K562 (cell line): ENCODE measurements at regions not wholly inside any gene's neighbourhood (a gene's known extent, or its start where the extent isn't known, plus 50 kb on each side); places are given as distances from the start of the nearest gene placed in this dataset.

Experiments
- ATAC-seq: fragments of 200-7000 bp; cut with Tn5 transposase; 3 replicates; pipeline ENCODE4 v1.9.1; 2020; ENCODE audit warnings: moderate library complexity
- BruUV-seq: library from RNA; stranded (reverse); fragments of 400-500 nt; replicated peaks from 2 replicates; lab custom pipeline; 2021; lab: Mats Ljungman, UMichigan
- CTCF ChIA-PET: fragments of 300-600 bp; formaldehyde crosslinking; extraction: SDS; loops from one replicate; lab custom pipeline; 2021; ENCODE audit warnings: low intra/inter-chr PET ratio; lab: Yijun Ruan, JAX
- POLR2A ChIA-PET: fragments of 300-600, 350-650 bp; sonication (Branson Sonifier 250); formaldehyde crosslinking; extraction: SDS; loops from one replicate; lab custom pipeline; 2021; ENCODE audit warnings: antibody characterized with exemption, inconsistent platforms; lab: Yijun Ruan, JAX
- DNase-seq, 4 experiments: peaks; one replicate each; pipeline versions ENCODE4 v3.0.0 to v3.0.0-alpha.2; 2011 to 2018; ENCODE audit warnings: low spot score in 3 of 4, mixed read lengths in 3 of 4; ENCODE audit errors: extremely low read depth in 1 of 4
- FAIRE-seq: peaks from 2 replicates; lab custom pipeline; 2011; peaks lifted over from hg19 to GRCh38; lab: Jason Lieb, UNC
- H2AFZ ChIP-seq: 2 replicates; pipeline ENCODE4 v1.6.0; 2011; ENCODE audit warnings: low read depth, low read length, control low read depth, inconsistent platforms
- H3K27ac ChIP-seq: fragments of 200-600 bp; 3 replicates; pipeline ENCODE4 v1.8.0; 2011; ENCODE audit warnings: low read depth, mild to moderate bottlenecking, control low read depth, inconsistent platforms, low read length, moderate library complexity, mixed read lengths; ENCODE audit errors: extremely low read depth
- H3K27me3 ChIP-seq, 2 experiments: fragments of 300-600 bp in 1 of 2; 2 replicates in 1 of 2; 3 replicates in 1 of 2; pipeline versions ENCODE4 v1.6.0 to v1.8.0; 2011; ENCODE audit warnings: inconsistent platforms in 2 of 2, low read length in 2 of 2, mild to moderate bottlenecking in 1 of 2, mixed read lengths in 1 of 2, moderate library complexity in 1 of 2; ENCODE audit not compliant: control insufficient read depth in 2 of 2, insufficient read depth in 2 of 2
- H3K36me3 ChIP-seq: fragments of 300-600 bp; 3 replicates; pipeline ENCODE4 v1.8.0; 2011; ENCODE audit warnings: mild to moderate bottlenecking, low read length, inconsistent platforms; ENCODE audit not compliant: control insufficient read depth, insufficient read depth
- H3K4me1 ChIP-seq, 2 experiments: fragments of 200-600 bp in 1 of 2; replicated peaks in 1 of 2; 2 replicates in 1 of 2; 3 replicates in 1 of 2; pipeline versions ENCODE4 v1.5.1 to v1.8.0; 2011; ENCODE audit warnings: inconsistent platforms in 2 of 2, low read length in 2 of 2, mild to moderate bottlenecking in 1 of 2, mixed read lengths in 1 of 2, moderate library complexity in 1 of 2; ENCODE audit not compliant: control insufficient read depth in 2 of 2, insufficient read depth in 2 of 2
- H3K4me2 ChIP-seq: 2 replicates; pipeline ENCODE4 v1.6.1; 2011; ENCODE audit warnings: low read length, control low read depth, inconsistent platforms, mixed read lengths; ENCODE audit not compliant: insufficient read depth
- H3K4me3 ChIP-seq: fragments of 200-600 bp; sonication (generic), shearing (Covaris generic); 2 replicates; pipeline ENCODE4 v1.5.1; 2016; ENCODE audit warnings: control low read depth, inconsistent platforms
- H3K79me2 ChIP-seq: fragments of 200-600 bp; 3 replicates; pipeline ENCODE4 v1.8.0; 2011; ENCODE audit warnings: low read length, inconsistent platforms; ENCODE audit not compliant: control insufficient read depth, insufficient read depth
- H3K9ac ChIP-seq, 2 experiments: 2 replicates each; pipeline versions ENCODE4 v1.6.0 to v1.6.1; 2011; ENCODE audit warnings: low read depth in 2 of 2, low read length in 2 of 2, control low read depth in 1 of 2, inconsistent platforms in 1 of 2, mild to moderate bottlenecking in 1 of 2, mixed read lengths in 1 of 2; ENCODE audit not compliant: insufficient read depth in 1 of 2
- H3K9me1 ChIP-seq: one replicate; pipeline ENCODE4 v1.6.0; 2011; ENCODE audit warnings: inconsistent platforms, mild to moderate bottlenecking, low read length, moderate library complexity; ENCODE audit not compliant: control insufficient read depth, insufficient read depth
- H3K9me3 ChIP-seq: replicated peaks from 2 replicates; pipeline ENCODE4 v1.5.1; 2011; ENCODE audit warnings: low read depth, low read length, inconsistent platforms; ENCODE audit not compliant: control insufficient read depth, insufficient read depth
- H4K20me1 ChIP-seq: replicated peaks from 2 replicates; pipeline ENCODE4 v1.6.1; 2011; ENCODE audit warnings: low read length, inconsistent platforms, mixed read lengths; ENCODE audit not compliant: control insufficient read depth, insufficient read depth
- ATF2 ChIP-seq: sonication (generic); formaldehyde crosslinking; IDR thresholded peaks from 2 replicates; pipeline ENCODE4 v1.8.1; 2022; ENCODE audit warnings: missing genetic modification reagents
- BRD9 ChIP-seq: fragments of 450-650 bp; IDR thresholded peaks from 2 replicates; pipeline ENCODE4 v1.6.1; 2018; ENCODE audit warnings: low read depth; ENCODE audit not compliant: partially characterized antibody
- CEBPB ChIP-seq: fragments of 450-650 bp; IDR thresholded peaks from 2 replicates; pipeline ENCODE4 v1.6.1; 2016; ENCODE audit warnings: missing genetic modification characterization, missing compliant biosample characterization
- CEBPG ChIP-seq, 3 experiments: fragments of 200-800 bp in 1 of 3; sonication (Bioruptor generic) in 1 of 3; sonication (generic) in 1 of 3; formaldehyde crosslinking in 1 of 3; IDR thresholded peaks in 2 of 3; conservative IDR thresholded peaks in 1 of 3; 2 replicates each; pipeline versions ENCODE4 v1.6.1 to v1.8.0; 2016 to 2022; ENCODE audit warnings: missing compliant biosample characterization in 2 of 3, missing genetic modification characterization in 2 of 3, mild to moderate bottlenecking in 1 of 3, missing genetic modification reagents in 1 of 3
- CHD2 ChIP-seq: IDR thresholded peaks from 2 replicates; pipeline ENCODE4 v1.6.1; 2011; ENCODE audit warnings: low read depth, low read length
- ESRRA ChIP-seq: fragments of 450-650 bp; IDR thresholded peaks from 2 replicates; pipeline ENCODE4 v1.6.1; 2014; ENCODE audit warnings: low read depth, mild to moderate bottlenecking, moderate library complexity, borderline replicate concordance
- FIP1L1 ChIP-seq: fragments of 200-400 bp; formaldehyde crosslinking; IDR thresholded peaks from 2 replicates; pipeline ENCODE4 v1.6.1; 2018; ENCODE audit warnings: mild to moderate bottlenecking, low read depth, low read length; ENCODE audit not compliant: poor library complexity, severe bottlenecking
- MCM5 ChIP-seq: fragments of 450-650 bp; IDR thresholded peaks from 2 replicates; pipeline ENCODE4 v1.6.1; 2016; ENCODE audit warnings: low read depth
- PCBP2 ChIP-seq: fragments of 200-400 bp; formaldehyde crosslinking; IDR thresholded peaks from 2 replicates; pipeline ENCODE4 v1.6.1; 2018; ENCODE audit warnings: low read length, low read depth, mild to moderate bottlenecking, moderate library complexity; ENCODE audit not compliant: poor library complexity, severe bottlenecking
- PML ChIP-seq: IDR thresholded peaks from 2 replicates; pipeline ENCODE4 v1.6.1; 2012; ENCODE audit warnings: low read length, inconsistent platforms
- PTRF ChIP-seq: fragments of 450-650 bp; IDR thresholded peaks from 2 replicates; pipeline ENCODE4 v1.6.1; 2016; ENCODE audit warnings: mild to moderate bottlenecking, missing genetic modification characterization, missing compliant biosample characterization
- RAD21 ChIP-seq, 2 experiments: fragments of 250-450 bp in 1 of 2; fragments of 450-650 bp in 1 of 2; sonication (Bioruptor Pico) in 1 of 2; formaldehyde crosslinking in 1 of 2; IDR thresholded peaks in 1 of 2; conservative IDR thresholded peaks in 1 of 2; 2 replicates each; pipeline versions ENCODE4 v1.4.0 to v1.8.0; 2020 to 2022; ENCODE audit warnings: mild to moderate bottlenecking in 2 of 2, moderate library complexity in 1 of 2
- RBM25 ChIP-seq: fragments of 200-400 bp; formaldehyde crosslinking; IDR thresholded peaks from 2 replicates; pipeline ENCODE4 v1.6.1; 2018; ENCODE audit warnings: low read length, low read depth, moderate library complexity; ENCODE audit not compliant: severe bottlenecking
- SIRT6 ChIP-seq: IDR thresholded peaks from one replicate; pipeline ENCODE4 v1.6.1; 2012; ENCODE audit warnings: low read depth, mild to moderate bottlenecking, control low read depth, inconsistent platforms, low read length, moderate library complexity
- SMAD1 ChIP-seq: fragments of 150-350 bp; IDR thresholded peaks from 2 replicates; pipeline ENCODE4 v1.6.1; 2014; ENCODE audit warnings: low read length, low read depth; ENCODE audit not compliant: partially characterized antibody
- SNRNP70 ChIP-seq: fragments of 200-400 bp; formaldehyde crosslinking; optimal IDR thresholded peaks from 2 replicates; pipeline ENCODE3; 2017; ENCODE audit warnings: low read depth, low read length
- SP1 ChIP-seq: sonication (generic); formaldehyde crosslinking; IDR thresholded peaks from 2 replicates; pipeline ENCODE4 v1.8.1; 2022; ENCODE audit warnings: mild to moderate bottlenecking, missing genetic modification reagents
- TARDBP ChIP-seq: fragments of 450-650 bp; IDR thresholded peaks from 2 replicates; pipeline ENCODE4 v1.6.1; 2016
- U2AF1 ChIP-seq: fragments of 200-400 bp; formaldehyde crosslinking; optimal IDR thresholded peaks from 2 replicates; pipeline ENCODE3; 2017; ENCODE audit warnings: mild to moderate bottlenecking, low read depth, low read length, moderate library complexity
- ZKSCAN1 ChIP-seq: fragments of 150-350 bp; IDR thresholded peaks from 2 replicates; pipeline ENCODE4 v1.6.1; 2016; ENCODE audit warnings: low read depth, low read length
- WGBS: fragments of 100-300 bp; shearing (Covaris generic); methylation state at CpG from one replicate; pipeline ENCODE4 v1.1.6; 2016; ENCODE audit warnings: low coverage, mixed read lengths; ENCODE audit not compliant: insufficient coverage; ENCODE audit errors: missing lambda C conversion rate; 5-methylcytosine and 5-hydroxymethylcytosine counted together
- in situ Hi-C: fragments of 300-500 bp; cut with MboI; formaldehyde crosslinking; loops from 4 replicates; pipeline ENCODE4 v1.15.0; 2018; ENCODE audit warnings: inconsistent platforms, mixed read lengths
- intact Hi-C: fragments of 100-400 bp; cut with micrococcal nuclease; formaldehyde crosslinking; loops from 2 replicates; pipeline ENCODE4 v1.14.2; 2022

GRCh38 chr15:47565949-47566348 lies 151.4 kb upstream of the SEMA6D start:
- no peaks in the 10 kb centered on the region for H3K9me1 ChIP-seq
- H3K4me3 ChIP-seq, result no peak overlapping the region
- ATAC-seq (no peak), DNase-seq (no peak), FAIRE-seq (no peak)
- in situ Hi-C loops, result no loop called here
- no peaks in the 10 kb centered on the region for H3K27me3 ChIP-seq
- no peaks in the 10 kb centered on the region for H3K36me3 ChIP-seq
- H3K4me1 ChIP-seq, result no peaks in the 10 kb centered on the region
- 4% methylated on average over 3 of the region's 3 CpGs for WGBS
- H3K9ac ChIP-seq, result no peak overlapping the region
- no TSS peak for BruUV-seq
- H3K27ac ChIP-seq, result no peak overlapping the region
- H3K9me3 ChIP-seq, result no peaks in the 10 kb centered on the region
- no peak overlapping the region for H2AFZ ChIP-seq
- ChIA-PET POLR2A (no interaction called here), CTCF (no interaction called here)
- H3K4me2 ChIP-seq, result no peak overlapping the region
- intact Hi-C loops, result no loop called here
- no peaks in the 10 kb centered on the region for H4K20me1 ChIP-seq
- TF ChIP-seq SNRNP70, result no peak
- TF ChIP-seq CEBPB (tag), result no peak
- no peak for TF ChIP-seq PCBP2
- TF ChIP-seq ATF2 (CRISPR knock-in tag), result no peak
- TF ChIP-seq CHD2, result no peak
- no peak for TF ChIP-seq ESRRA
- no peak for TF ChIP-seq SP1 (CRISPR knock-in tag)
- no peak for TF ChIP-seq TARDBP
- no peak for TF ChIP-seq U2AF1
- no peak for TF ChIP-seq SMAD1
- no peak for TF ChIP-seq RBM25
- no peak for TF ChIP-seq PTRF (tag)
- no peak for TF ChIP-seq FIP1L1
- TF ChIP-seq RAD21 (CRISPR knock-in tag; conservative IDR thresholded peaks at IDR 0.05 in 1 of 2, IDR thresholded peaks at IDR 0.05 in 1 of 2), result no peak
- no peak for TF ChIP-seq BRD9
- TF ChIP-seq PML, result no peak
- no peak for TF ChIP-seq ZKSCAN1
- TF ChIP-seq SIRT6, result no peak
- TF ChIP-seq MCM5, result no peak
- no peak for TF ChIP-seq CEBPG (CRISPR knock-in tag; IDR thresholded peaks at IDR 0.05)
- TF ChIP-seq CEBPG (tag; conservative IDR thresholded peaks at IDR 0.05 in 1 of 2, IDR thresholded peaks at IDR 0.05 in 1 of 2), result no peak
- no peaks in the 10 kb centered on the region for H3K79me2 ChIP-seq
